KMS-11 (cell line): ENCODE measurements at regions not wholly inside any gene's neighbourhood (a gene's known extent, or its start where the extent isn't known, plus 50 kb on each side); places are given as distances from the start of the nearest gene placed in this dataset.

ENCODE experiments used
- H2AFZ ChIP-seq: fragments of 200-600 bp; sonication (generic); 2 replicates; pipeline ENCODE4 v1.6.1; 2016; ENCODE audit warnings: antibody characterized with exemption, mixed run types, low read depth
- H3K27ac ChIP-seq: fragments of 200-600 bp; sonication (generic); 2 replicates; pipeline ENCODE4 v1.6.1; 2016; ENCODE audit warnings: mild to moderate bottlenecking, mixed run types
- H3K27me3 ChIP-seq: fragments of 200-600 bp; sonication (generic); 2 replicates; pipeline ENCODE4 v1.6.1; 2017; ENCODE audit warnings: mild to moderate bottlenecking, low read depth, mixed run types, moderate library complexity; ENCODE audit not compliant: insufficient read depth
- H3K36me3 ChIP-seq: fragments of 200-600 bp; sonication (generic); 2 replicates; pipeline ENCODE4 v1.6.1; 2017; ENCODE audit warnings: mild to moderate bottlenecking, mixed run types; ENCODE audit not compliant: insufficient read depth
- H3K4me1 ChIP-seq: fragments of 200-600 bp; sonication (generic); 2 replicates; pipeline ENCODE4 v1.6.1; 2016; ENCODE audit warnings: mild to moderate bottlenecking, low read depth, mixed run types; ENCODE audit not compliant: poor library complexity, severe bottlenecking
- H3K4me2 ChIP-seq: fragments of 200-600 bp; sonication (generic); 2 replicates; pipeline ENCODE4 v1.7.0; 2016; ENCODE audit warnings: mild to moderate bottlenecking, mixed run types
- H3K4me3 ChIP-seq: fragments of 200-600 bp; sonication (generic); IDR thresholded peaks from 2 replicates; pipeline ENCODE4 v1.6.1; 2017; ENCODE audit warnings: low read depth, low read length, mixed read lengths; ENCODE audit not compliant: insufficient read depth
- H3K79me2 ChIP-seq: fragments of 200-600 bp; sonication (generic); 2 replicates; pipeline ENCODE4 v1.6.1; 2016; ENCODE audit warnings: low read depth, mixed run types; ENCODE audit not compliant: insufficient read depth
- H3K9ac ChIP-seq: fragments of 200-600 bp; sonication (generic); 2 replicates; pipeline ENCODE4 v1.6.1; 2016; ENCODE audit warnings: mild to moderate bottlenecking, mixed run types
- H4K20me1 ChIP-seq: fragments of 200-600 bp; sonication (generic); 2 replicates; pipeline ENCODE4 v1.6.1; 2016; ENCODE audit warnings: mild to moderate bottlenecking, mixed run types; ENCODE audit not compliant: insufficient read depth
- TF ChIP-seq, protein P1 (sequence below): fragments of 200-600 bp; sonication (generic); conservative IDR thresholded peaks from 2 replicates; pipeline ENCODE4 v1.6.1; 2017; ENCODE audit warnings: low read depth, mild to moderate bottlenecking, antibody characterized with exemption, low read length, moderate library complexity, mixed read lengths

DNA sequence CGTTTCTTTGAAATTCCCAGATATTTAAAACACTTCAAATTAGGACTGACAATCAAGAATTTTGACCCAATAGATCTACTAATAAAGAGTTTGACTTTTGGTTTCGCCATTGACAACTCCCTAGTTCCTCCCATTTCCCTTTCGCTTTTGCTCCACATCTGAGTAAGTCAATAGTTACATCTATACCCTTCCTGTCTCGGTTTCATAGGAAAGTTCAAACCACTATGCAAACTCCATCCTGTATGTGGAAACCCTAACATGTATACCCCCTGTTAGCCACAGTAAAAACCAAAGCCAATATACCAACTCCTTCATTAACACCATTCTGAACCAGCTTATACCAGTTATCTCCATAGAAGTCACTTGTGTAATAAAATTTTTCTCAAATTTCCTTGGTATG, 311.1 kb downstream of the MMUT start:
- TF ChIP-seq, protein P1, sequence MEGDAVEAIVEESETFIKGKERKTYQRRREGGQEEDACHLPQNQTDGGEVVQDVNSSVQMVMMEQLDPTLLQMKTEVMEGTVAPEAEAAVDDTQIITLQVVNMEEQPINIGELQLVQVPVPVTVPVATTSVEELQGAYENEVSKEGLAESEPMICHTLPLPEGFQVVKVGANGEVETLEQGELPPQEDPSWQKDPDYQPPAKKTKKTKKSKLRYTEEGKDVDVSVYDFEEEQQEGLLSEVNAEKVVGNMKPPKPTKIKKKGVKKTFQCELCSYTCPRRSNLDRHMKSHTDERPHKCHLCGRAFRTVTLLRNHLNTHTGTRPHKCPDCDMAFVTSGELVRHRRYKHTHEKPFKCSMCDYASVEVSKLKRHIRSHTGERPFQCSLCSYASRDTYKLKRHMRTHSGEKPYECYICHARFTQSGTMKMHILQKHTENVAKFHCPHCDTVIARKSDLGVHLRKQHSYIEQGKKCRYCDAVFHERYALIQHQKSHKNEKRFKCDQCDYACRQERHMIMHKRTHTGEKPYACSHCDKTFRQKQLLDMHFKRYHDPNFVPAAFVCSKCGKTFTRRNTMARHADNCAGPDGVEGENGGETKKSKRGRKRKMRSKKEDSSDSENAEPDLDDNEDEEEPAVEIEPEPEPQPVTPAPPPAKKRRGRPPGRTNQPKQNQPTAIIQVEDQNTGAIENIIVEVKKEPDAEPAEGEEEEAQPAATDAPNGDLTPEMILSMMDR = no peak

GRCh38 chr6:49151461-49151860, 311.6 kb downstream of the MMUT start:
- H3K4me3 ChIP-seq = no peak overlapping the region
- TF ChIP-seq, protein P1 = no peak
- no peaks in the 10 kb centered on the region for H3K4me1 ChIP-seq
- H2AFZ ChIP-seq = no peak overlapping the region
- no peak overlapping the region for H3K4me2 ChIP-seq
- H3K9ac ChIP-seq = no peak overlapping the region
- no peaks in the 10 kb centered on the region for H3K36me3 ChIP-seq
- no peaks in the 10 kb centered on the region for H3K27me3 ChIP-seq
- no peaks in the 10 kb centered on the region for H4K20me1 ChIP-seq
- no peaks in the 10 kb centered on the region for H3K79me2 ChIP-seq
- no peak overlapping the region for H3K27ac ChIP-seq

More for the DNA sequence above, 311.1 kb downstream of the MMUT start:
- no peaks in the 10 kb centered on the region for H3K79me2 ChIP-seq
- no peak overlapping the region for H3K27ac ChIP-seq
- no peak overlapping the region for H3K4me2 ChIP-seq
- no peak overlapping the region for H3K9ac ChIP-seq
- no peaks in the 10 kb centered on the region for H4K20me1 ChIP-seq
- no peaks in the 10 kb centered on the region for H3K36me3 ChIP-seq
- no peak overlapping the region for H2AFZ ChIP-seq
- H3K4me3 ChIP-seq = no peak overlapping the region
- no peaks in the 10 kb centered on the region for H3K4me1 ChIP-seq
- H3K27me3 ChIP-seq = no peaks in the 10 kb centered on the region

DNA sequence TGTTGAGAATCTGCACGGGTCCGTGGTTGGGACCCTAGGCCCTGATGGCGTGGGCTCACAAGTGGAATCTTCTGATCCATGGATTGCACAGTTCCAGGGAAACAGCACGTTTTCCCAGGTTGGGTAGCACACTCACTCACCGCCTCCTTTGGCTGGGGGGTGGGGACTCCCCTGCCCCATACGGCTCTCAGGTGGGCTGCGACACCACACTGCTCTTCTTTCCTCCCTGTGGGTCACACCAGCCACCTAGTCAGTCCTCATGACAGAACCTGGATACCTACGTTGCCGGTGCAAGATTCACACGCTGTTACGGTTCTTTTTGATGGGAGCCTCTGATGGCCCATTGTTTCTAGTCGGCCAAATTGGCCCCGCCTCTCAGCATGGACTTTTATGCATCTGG, 312.0 kb downstream of the MMUT start:
- no peak overlapping the region for H3K27ac ChIP-seq
- no peak overlapping the region for H3K4me2 ChIP-seq
- no peaks in the 10 kb centered on the region for H3K4me1 ChIP-seq
- no peak overlapping the region for H3K4me3 ChIP-seq
- H4K20me1 ChIP-seq = no peaks in the 10 kb centered on the region
- H3K9ac ChIP-seq = no peak overlapping the region
- H2AFZ ChIP-seq = no peak overlapping the region
- H3K27me3 ChIP-seq = no peaks in the 10 kb centered on the region
- TF ChIP-seq, protein P1 = no peak
- H3K36me3 ChIP-seq = no peaks in the 10 kb centered on the region
- H3K79me2 ChIP-seq = no peaks in the 10 kb centered on the region

GRCh38 chr6:49145280-49145679, 317.8 kb downstream of the MMUT start:
- H3K27me3 ChIP-seq = no peaks in the 10 kb centered on the region
- TF ChIP-seq, protein P1 = no peak
- H3K27ac ChIP-seq = no peak overlapping the region
- no peak overlapping the region for H3K4me2 ChIP-seq
- no peaks in the 10 kb centered on the region for H3K36me3 ChIP-seq
- no peak overlapping the region for H2AFZ ChIP-seq
- H3K4me3 ChIP-seq = no peak overlapping the region
- no peaks in the 10 kb centered on the region for H4K20me1 ChIP-seq
- H3K9ac ChIP-seq = no peak overlapping the region
- H3K4me1 ChIP-seq = no peaks in the 10 kb centered on the region
- H3K79me2 ChIP-seq = no peaks in the 10 kb centered on the region
